ENCODE measurements at regions not wholly inside any gene's neighbourhood (a gene's known extent, or its start where the extent isn't known, plus 50 kb on each side); places are given as distances from the start of the nearest gene placed in this dataset.
"Not testable (repeated sequence)": the region's sequence is repeated elsewhere in the genome, so short reads cannot be mapped to it uniquely, and the experiment has no call there.

DNA sequence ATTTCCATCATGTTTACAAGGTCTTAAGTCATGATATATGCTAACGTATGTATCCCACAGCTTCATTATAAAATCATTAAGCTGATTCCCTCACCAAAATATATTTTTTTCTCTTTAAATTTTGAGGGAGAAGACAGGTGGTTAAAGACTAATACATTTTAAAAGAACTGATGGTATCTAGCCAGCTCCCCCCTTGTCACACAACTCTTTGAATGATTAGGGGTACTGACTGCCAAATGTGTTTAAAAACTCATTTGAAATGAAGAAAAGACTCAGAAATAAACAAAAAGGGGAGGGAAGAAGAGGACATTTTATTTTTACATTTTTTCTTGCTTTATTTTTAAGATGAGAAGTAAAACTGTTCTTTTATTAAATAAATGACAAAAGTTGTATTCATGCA lies 805.3 kb downstream of the SATB2 start:
- no peak for DNase-seq (ENCODE audit: low read depth in 1 of 2, low spot score in 1 of 2)

DNA sequence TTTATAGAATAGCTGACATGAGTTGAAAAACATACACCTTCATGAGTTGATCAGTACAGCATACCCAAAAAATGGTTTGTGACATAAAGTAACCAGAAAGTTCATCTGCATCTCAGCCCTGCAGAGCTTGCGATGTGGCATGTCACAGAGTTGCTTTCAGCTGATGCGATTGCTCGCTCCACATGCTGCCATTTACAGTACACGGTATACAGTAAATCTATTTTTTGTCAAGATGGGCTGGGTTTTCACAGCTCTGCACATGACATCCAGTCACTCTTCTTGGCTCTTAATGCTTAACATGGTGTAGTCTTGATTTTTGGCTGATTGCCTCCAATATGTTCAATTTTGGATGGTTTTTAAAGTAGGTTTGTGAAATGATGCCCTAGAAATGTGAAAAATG lies 811.9 kb downstream of the SATB2 start:
- no peak for DNase-seq (ENCODE audit: low read depth in 1 of 2, low spot score in 1 of 2)

GRCh38 chr2:198641161-198641560 lies 816.6 kb downstream of the SATB2 start:
- no peak for DNase-seq (ENCODE audit: low read depth in 1 of 2, low spot score in 1 of 2)

DNA sequence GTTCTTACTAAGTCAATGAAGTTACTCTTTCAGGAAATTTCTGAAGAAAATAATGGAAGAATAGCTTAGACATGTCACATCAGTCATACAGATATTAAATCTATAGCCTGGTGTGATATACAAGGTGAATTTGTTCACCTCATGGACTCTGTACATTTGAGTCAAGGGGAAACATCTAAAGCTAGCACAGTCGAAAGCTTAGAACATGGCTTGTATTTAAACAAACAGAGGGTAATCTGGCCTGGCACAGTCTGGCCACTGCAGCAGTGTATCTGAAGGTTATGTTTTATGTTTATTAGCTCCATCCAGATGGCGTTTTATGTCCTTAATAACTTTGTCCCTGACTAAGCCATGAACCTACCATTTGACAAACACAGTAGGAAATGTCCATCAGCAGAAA lies 817.3 kb downstream of the SATB2 start:
- no peak for DNase-seq (ENCODE audit: low read depth in 1 of 2, low spot score in 1 of 2)

DNA sequence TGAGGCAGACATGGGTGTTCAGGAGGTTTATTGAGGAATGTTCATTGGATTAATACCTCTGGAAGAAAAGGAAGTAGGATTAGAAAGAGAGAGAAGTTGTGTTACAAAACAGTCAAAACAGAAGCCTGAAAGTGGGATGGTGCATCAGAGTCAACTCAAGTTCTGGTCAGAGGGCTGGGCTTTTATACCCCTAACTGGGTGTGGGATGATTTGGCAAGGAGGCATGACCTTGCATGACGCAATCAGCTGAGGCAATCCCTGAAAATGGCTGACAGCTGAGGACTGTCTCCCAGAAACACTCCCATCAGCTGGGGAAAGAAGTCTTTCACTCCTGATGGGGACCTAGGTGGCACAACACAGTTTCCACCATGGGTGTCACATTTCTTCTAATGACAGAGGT lies 818.2 kb downstream of the SATB2 start:
- DNase-seq (ENCODE audit: low read depth in 1 of 2, low spot score in 1 of 2) = no peak

- no peak for DNase-seq (ENCODE audit: low read depth in 1 of 2, low spot score in 1 of 2)
Observed at GRCh38 chr2:198638577-198638976, 819.2 kb downstream of the SATB2 start.

GRCh38 chr2:198630384-198630783 lies 826.0 kb downstream of the PLCL1 start:
- DNase-seq (ENCODE audit: low read depth in 1 of 2, low spot score in 1 of 2) = no peak

DNA sequence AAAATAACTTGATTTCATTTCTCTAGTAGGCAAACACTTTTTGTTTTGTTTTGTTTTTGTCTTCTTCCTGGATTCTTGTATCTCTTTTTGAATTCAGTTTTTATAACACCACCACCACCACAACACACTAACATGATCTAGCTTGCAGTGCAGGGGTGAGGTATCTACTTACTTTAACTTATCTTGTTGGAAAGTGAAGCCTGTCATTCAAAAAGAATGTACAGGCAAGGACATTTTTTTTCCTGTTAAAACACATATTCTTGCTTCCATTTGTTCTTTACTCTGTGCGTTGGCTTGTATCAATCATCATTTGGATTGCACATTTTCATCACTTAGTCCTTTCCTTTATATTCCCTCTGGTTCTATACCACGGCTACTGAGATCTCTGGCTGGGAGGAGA lies 824.2 kb downstream of the PLCL1 start:
- DNase-seq (ENCODE audit: low read depth in 1 of 2, low spot score in 1 of 2) = no peak

DNA sequence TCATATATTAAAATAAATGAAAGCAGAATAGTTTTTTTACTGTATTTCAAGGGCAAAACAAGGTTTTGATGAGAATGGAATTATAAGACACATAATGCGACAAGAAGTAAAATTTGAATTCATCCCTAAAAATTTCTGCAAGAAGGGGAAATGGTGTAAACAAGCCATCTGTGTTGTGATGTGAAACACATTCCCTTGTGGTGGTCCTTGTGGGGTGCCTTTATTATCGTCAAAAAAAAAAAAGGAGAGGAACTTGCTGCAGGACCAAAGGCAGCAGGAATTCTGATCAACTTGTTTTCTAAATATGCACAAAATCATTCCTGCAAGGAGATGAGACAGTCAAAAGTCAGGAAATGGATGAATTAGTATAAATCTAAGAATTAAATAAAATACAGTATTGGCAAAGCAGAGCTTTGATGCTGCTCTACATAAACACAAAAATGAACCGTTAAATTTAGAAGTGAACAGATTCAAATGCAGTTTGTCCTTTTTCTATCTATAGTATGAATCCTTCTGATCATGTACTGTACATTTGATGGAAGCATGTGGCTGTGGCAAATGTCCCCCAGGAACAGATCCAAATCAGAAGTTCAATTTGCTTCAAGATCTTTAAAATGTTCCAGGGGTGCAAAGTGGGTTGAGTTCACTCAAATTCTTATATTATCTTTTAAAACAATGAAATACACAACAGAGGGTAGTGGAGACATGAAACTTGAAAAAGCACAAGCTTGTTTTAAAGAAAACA lies 818.8 kb downstream of the PLCL1 start:
- DNase-seq (ENCODE audit: low read depth in 1 of 2, low spot score in 1 of 2) = no peak

- DNase-seq (ENCODE audit: low read depth in 1 of 2, low spot score in 1 of 2) = no peak
Observed at GRCh38 chr2:198615972-198616371, 811.6 kb downstream of the PLCL1 start.

DNA sequence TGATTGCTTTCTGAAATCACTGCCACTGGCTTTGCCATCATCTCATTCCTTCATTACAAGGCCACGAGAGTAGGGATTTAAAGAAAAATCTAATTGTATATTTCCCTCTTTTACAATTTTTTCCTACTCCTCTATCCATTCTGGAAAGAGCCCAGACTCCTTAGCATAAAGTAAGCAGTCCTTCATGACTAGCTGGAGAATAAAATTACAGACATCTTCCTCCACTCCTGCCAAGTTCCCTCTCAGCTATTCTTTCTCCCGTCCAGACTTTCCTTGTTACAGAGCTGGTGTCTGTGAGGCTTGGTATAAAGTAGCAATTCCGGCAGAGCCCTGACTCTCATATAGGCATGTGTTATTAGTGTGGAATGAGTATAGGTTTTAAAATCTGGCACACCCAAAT lies 806.8 kb downstream of the PLCL1 start:
- no peak for DNase-seq (ENCODE audit: low read depth in 1 of 2, low spot score in 1 of 2)

DNA sequence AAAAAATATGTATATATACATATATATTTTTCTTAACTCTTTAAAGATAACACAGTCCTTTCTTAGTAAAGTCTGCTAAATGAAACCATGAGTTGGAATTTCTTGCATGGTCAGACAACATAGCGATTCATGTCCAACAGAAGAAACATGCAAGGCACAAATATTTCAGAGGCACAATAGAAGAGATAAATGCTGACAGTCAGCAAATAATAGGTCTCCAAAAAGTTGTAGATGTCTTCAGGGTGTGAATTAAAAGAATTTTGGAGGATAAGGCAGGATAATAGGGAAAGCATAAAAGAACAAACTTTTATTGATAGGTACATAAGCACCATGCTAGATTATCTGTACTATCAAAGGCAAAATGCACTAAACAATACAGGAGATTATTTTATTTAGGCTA lies 800.2 kb downstream of the PLCL1 start:
- DNase-seq (ENCODE audit: low read depth in 1 of 2, low spot score in 1 of 2) = no peak

GRCh38 chr2:198602986-198603385 lies 798.6 kb downstream of the PLCL1 start:
- DNase-seq (ENCODE audit: low read depth in 1 of 2, low spot score in 1 of 2) = not testable (repeated sequence)

DNA sequence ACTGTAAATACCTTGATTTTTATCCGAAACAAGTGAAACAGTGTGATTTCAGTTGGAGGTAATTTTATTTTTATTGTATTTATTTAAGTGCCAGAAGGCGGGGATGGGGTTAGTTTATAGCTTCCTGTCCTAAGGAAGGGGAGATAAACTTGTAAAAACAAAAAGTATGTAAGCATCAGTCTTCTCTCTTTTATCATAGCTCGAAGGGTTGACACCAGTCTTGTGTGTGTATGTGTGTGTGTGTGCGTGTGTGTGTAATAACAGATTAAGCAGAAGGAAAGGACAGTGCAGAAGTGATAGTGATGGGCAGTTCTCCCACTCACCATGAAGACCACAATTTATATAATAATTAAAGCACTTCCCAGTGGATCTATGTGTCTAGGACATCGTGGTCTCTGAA lies 793.3 kb downstream of the PLCL1 start:
- no peak for DNase-seq (ENCODE audit: low read depth in 1 of 2, low spot score in 1 of 2)

- DNase-seq (ENCODE audit: low read depth in 1 of 2, low spot score in 1 of 2) = no peak
Observed at GRCh38 chr2:198596985-198597384, 792.6 kb downstream of the PLCL1 start.

- DNase-seq (ENCODE audit: low read depth in 1 of 2, low spot score in 1 of 2) = no peak
Observed at GRCh38 chr2:198595721-198596120, 791.3 kb downstream of the PLCL1 start.

DNA sequence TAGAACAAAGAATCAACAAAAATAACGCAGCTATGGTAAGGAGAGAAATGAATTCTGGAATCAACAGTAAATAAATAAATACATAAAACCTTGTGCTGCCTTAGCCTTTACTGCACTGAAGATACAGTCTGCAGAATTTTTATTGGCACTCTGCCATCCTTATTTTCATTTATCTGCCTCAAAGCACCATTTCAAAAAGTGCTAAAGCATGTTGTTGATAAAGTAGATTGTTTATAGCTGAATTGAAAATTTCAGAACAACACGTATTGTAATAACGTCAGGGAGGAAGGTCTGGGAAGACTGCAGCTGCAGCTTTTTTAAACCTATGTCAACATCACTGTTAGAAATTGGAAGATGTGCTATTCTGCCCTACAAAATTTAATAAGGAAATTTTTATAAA lies 787.2 kb downstream of the PLCL1 start:
- DNase-seq (ENCODE audit: low read depth in 1 of 2, low spot score in 1 of 2) = no peak

GRCh38 chr2:198587741-198588140 lies 783.3 kb downstream of the PLCL1 start:
- DNase-seq (ENCODE audit: low read depth in 1 of 2, low spot score in 1 of 2) = no peak

DNA sequence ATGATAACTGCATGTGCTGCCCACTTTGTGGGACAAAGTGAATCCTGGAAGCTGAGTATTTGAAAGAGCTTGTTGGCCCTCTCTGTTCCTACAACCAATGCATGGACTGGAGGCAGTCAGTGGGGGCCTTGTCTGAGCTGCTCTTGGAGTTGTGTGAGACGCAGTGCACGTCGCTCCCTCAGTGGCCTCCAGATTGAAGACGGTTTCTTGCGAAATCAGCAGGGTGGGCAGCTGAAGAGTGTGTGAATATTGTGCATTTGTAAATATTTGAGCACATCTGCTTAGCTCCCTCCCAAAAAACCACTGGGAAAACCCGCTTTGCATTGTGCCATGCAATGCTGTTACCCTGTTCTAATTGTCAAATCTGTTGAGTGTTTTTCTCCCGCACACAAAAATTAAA lies 782.8 kb downstream of the PLCL1 start:
- DNase-seq (ENCODE audit: low read depth in 1 of 2, low spot score in 1 of 2) = no peak

GRCh38 chr2:198571393-198571792 lies 767.0 kb downstream of the PLCL1 start:
- DNase-seq (ENCODE audit: low read depth in 1 of 2, low spot score in 1 of 2) = no peak

DNA sequence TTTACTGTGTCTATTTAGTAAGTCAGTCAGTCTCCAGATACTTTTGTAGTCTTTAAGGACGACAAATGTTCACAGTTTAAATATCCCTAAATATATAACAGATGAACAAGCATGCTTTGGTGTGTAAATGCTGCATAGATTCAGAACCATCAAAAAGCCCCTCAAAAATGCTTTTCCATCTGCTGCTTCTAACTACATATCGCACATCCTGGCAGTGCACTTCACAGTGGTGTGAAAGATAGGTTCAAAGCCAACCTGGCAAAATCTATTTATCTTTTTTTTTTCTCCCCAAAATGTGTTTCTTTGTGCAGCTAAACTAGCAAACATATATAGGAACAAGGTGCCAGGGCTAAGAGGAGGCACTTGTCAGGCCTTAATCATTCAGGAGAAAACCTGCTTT lies 753.8 kb downstream of the PLCL1 start:
- no peak for DNase-seq (ENCODE audit: low read depth in 1 of 2, low spot score in 1 of 2)

DNA sequence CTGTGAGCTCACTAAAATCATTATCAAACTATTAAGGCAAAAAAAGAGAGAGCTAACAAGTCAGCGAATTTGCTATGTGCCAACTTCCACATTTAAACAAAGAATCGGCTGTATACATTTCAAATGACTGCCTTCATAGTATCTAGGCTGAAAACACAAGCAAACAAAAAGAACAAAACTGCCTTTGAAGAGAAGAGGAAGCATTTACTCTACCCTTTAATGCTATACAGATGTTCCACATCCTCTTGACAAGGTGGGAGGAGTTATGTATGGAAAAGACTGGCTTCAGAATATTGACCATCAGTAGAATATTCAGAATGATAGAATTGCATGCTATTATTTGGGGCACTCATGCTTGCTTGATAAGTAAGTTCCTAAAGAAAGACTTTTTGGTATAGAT lies 741.7 kb downstream of the PLCL1 start:
- DNase-seq (ENCODE audit: low read depth in 1 of 2, low spot score in 1 of 2) = no peak

DNA sequence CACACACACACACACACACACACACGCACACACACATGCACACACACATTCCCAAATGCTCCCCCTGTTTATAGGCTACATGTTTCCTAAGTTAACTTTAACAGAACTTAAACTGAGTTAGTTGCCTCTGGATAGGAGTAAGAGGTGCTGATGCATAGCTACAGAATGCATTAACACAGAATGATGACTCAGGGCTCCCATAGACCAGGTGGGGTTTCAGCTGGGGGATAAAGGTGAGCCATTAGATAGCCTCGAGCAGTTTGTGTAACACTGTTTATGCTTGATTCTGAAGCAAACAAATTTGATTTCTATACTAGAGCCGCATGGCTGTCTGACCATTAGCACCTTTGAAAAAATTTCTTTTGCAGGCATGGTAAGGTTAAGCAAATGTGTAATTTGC lies 741.0 kb downstream of the PLCL1 start:
- DNase-seq (ENCODE audit: low read depth in 1 of 2, low spot score in 1 of 2) = no peak

DNA sequence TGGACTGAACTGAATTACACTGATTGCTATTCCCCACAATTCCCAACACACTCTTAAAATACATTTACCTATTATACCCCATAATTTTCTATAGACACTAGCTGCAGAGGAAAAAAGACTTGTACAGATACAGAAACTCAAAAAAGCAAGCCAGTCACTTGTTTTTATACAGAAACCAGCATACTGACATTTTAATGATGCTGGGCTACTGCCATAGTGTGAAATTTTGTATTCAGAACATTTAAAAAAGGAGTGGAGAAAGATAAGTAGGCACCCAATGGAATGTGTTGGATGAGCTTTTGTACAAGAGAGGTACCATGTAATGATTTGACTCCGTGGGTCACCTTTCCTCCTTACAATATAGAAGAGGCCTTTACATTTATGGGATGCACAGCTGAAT lies 740.1 kb downstream of the PLCL1 start:
- no peak for DNase-seq (ENCODE audit: low read depth in 1 of 2, low spot score in 1 of 2)
